ENCODE measurements at regions not wholly inside any gene's neighbourhood (a gene's known extent, or its start where the extent isn't known, plus 50 kb on each side); places are given as distances from the start of the nearest gene placed in this dataset.

DNA sequence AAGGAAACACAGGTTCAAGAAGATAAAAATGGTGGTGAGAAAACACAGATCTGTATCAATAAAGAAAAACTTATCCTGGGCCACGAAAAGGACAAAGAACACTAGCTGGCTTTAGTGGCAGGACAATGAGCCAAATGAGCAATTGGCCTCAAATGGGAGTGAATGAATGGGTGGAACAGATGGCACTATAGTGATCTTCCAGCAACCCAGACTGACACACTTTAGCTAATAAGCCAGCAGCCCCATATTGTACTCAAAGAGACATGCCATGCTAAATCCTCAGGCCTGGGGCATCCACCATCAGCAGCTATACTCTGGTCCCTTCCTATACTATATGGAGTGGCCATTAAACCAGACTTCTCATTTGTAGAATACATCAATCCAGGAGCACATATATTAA is 60.0 kb upstream of the GADL1 start:
- Histone ChIP-seq H3K36me3 (ENCODE audit: control insufficient read depth in 2 of 2, extremely low read depth in 1 of 2, insufficient read depth in 2 of 2, low read length in 2 of 2) (no peaks in the 10 kb centered on the region), H3K4me2 (ENCODE audit: insufficient read depth, low read length) (no peak overlapping the region), H3K4me1 (ENCODE audit: control insufficient read depth, extremely low read depth, insufficient read depth, low read length) (no peaks in the 10 kb centered on the region), H3K27ac (ENCODE audit: insufficient read depth, low read depth, low read length) (no peak overlapping the region), H3K9ac (replicated peaks; ENCODE audit: extremely low read depth, insufficient read depth, low read length) (no peak overlapping the region), H3K79me2 (ENCODE audit: control insufficient read depth, insufficient read depth, low read length) (no peaks in the 10 kb centered on the region), H3K27me3 (ENCODE audit: control insufficient read depth in 2 of 2, insufficient read depth in 2 of 2, low read length in 2 of 2) (peaks cover 0 to 4% of the 10 kb centered on the region in 2 experiments), H3K9me3 (replicated peaks; ENCODE audit: control insufficient read depth, insufficient read depth, low read length) (no peaks in the 10 kb centered on the region), H3K9me1 (replicated peaks; ENCODE audit: control insufficient read depth, extremely low read depth, insufficient read depth, low read length) (no peaks in the 10 kb centered on the region), H4K20me1 (replicated peaks; ENCODE audit: control insufficient read depth, extremely low read depth, insufficient read depth, low read length) (no peaks in the 10 kb centered on the region), H3K4me3 (replicated peaks in 1 of 3; ENCODE audit: insufficient read depth in 1 of 3, low read depth in 1 of 3, low read length in 3 of 3) (no peak overlapping the region), H2AFZ (ENCODE audit: low read depth, low read length) (no peak overlapping the region)
- ChIA-PET CTCF (interaction anchor here (1.4 to 1.5 kb wide), 2 partner anchors 20 kb away, joined by 3 to 7 read pairs; no protein-coding TSS in a partner anchor), POLR2A (no interaction called here)
- dilution Hi-C loops (cut with MboI; ENCODE audit: extremely low pct_ligation_motif_present, low sequenced_read_pairs) = no loop called here
- TF ChIP-seq EZH2 (IDR thresholded peaks at IDR 0.05; ENCODE audit: borderline replicate concordance, low read depth, low read length, severe bottlenecking) = no peak
- no peak for TF ChIP-seq POLR2AphosphoS5 (IDR thresholded peaks at IDR 0.05; ENCODE audit: insufficient read depth, low read depth, low read length)
- no peak for TF ChIP-seq FOS (IDR thresholded peaks at IDR 0.05; ENCODE audit: borderline replicate concordance, insufficient read depth, low read length)
- TF ChIP-seq POLR2A (IDR thresholded peaks at IDR 0.05; ENCODE audit: low read depth, low read length) = no peak
- TF ChIP-seq GATA2 (IDR thresholded peaks at IDR 0.05; ENCODE audit: insufficient read depth, insufficient read length, low read depth, low read length) = no peak
- no peak for TF ChIP-seq JUN (IDR thresholded peaks at IDR 0.05; ENCODE audit: borderline replicate concordance, insufficient read depth, insufficient read length, low read depth)
- TF ChIP-seq, protein P1, sequence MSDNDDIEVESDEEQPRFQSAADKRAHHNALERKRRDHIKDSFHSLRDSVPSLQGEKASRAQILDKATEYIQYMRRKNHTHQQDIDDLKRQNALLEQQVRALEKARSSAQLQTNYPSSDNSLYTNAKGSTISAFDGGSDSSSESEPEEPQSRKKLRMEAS (IDR thresholded peaks at IDR 0.05; ENCODE audit: insufficient read depth, insufficient read length) = no peak
- TF ChIP-seq, protein P2, sequence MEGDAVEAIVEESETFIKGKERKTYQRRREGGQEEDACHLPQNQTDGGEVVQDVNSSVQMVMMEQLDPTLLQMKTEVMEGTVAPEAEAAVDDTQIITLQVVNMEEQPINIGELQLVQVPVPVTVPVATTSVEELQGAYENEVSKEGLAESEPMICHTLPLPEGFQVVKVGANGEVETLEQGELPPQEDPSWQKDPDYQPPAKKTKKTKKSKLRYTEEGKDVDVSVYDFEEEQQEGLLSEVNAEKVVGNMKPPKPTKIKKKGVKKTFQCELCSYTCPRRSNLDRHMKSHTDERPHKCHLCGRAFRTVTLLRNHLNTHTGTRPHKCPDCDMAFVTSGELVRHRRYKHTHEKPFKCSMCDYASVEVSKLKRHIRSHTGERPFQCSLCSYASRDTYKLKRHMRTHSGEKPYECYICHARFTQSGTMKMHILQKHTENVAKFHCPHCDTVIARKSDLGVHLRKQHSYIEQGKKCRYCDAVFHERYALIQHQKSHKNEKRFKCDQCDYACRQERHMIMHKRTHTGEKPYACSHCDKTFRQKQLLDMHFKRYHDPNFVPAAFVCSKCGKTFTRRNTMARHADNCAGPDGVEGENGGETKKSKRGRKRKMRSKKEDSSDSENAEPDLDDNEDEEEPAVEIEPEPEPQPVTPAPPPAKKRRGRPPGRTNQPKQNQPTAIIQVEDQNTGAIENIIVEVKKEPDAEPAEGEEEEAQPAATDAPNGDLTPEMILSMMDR (IDR thresholded peaks at IDR 0.05; ENCODE audit: extremely low read depth in 1 of 2, insufficient read depth in 1 of 2, low read depth in 1 of 2, low read length in 2 of 2) = no peak
- TF ChIP-seq MYC (IDR thresholded peaks at IDR 0.05; ENCODE audit: low read depth, low read length) = no peak
- FAIRE-seq (no peak), DNase-seq (ENCODE audit: low read depth, low spot score) (no peak)
- intact Hi-C loops (cut with micrococcal nuclease) = no loop called here
- BruUV-seq (replicated peaks) = no TSS peak

Data from endothelial cell of umbilical vein (primary cell).